Liver (tissue), 8 donors: ENCODE measurements at regions not wholly inside any gene's neighbourhood (a gene's known extent, or its start where the extent isn't known, plus 50 kb on each side); places are given as distances from the start of the nearest gene placed in this dataset.

Source experiments
- DNase-seq: peaks from one replicate; pipeline ENCODE4 v3.0.0-alpha.2; 2017; ENCODE audit warnings: low spot score
- H3K27ac ChIP-seq, 2 donors: one replicate each; pipeline ENCODE4 v1.7.0; 2013; ENCODE audit warnings: inconsistent platforms in 2 of 2, low read length in 2 of 2, control low read depth in 1 of 2, low read depth in 1 of 2, mild to moderate bottlenecking in 1 of 2
- H3K27me3 ChIP-seq, 4 donors: one replicate each; pipeline versions ENCODE4 v1.6.1 to v1.7.0; 2013; ENCODE audit warnings: low read length in 3 of 4, inconsistent platforms in 1 of 4, mild to moderate bottlenecking in 1 of 4, moderate library complexity in 1 of 4; ENCODE audit not compliant: control insufficient read depth in 4 of 4, insufficient read depth in 4 of 4
- H3K36me3 ChIP-seq, 4 donors: one replicate each; pipeline versions ENCODE4 v1.6.1 to v1.7.0; 2013; ENCODE audit warnings: low read length in 3 of 4, mild to moderate bottlenecking in 3 of 4, low read depth in 1 of 4, moderate library complexity in 1 of 4; ENCODE audit not compliant: control insufficient read depth in 4 of 4, insufficient read depth in 3 of 4
- H3K4me1 ChIP-seq, 4 donors: one replicate each; pipeline versions ENCODE4 v1.6.1 to v1.7.0; 2013; ENCODE audit warnings: low read length in 3 of 4, mild to moderate bottlenecking in 3 of 4, moderate library complexity in 1 of 4; ENCODE audit not compliant: control insufficient read depth in 4 of 4, insufficient read depth in 4 of 4
- H3K4me3 ChIP-seq, 3 donors: one replicate each; pipeline versions ENCODE4 v1.6.1 to v1.7.0; 2013; ENCODE audit warnings: low read length in 3 of 3, control low read depth in 1 of 3, low read depth in 1 of 3, mild to moderate bottlenecking in 1 of 3
- H3K9ac ChIP-seq, 2 donors: one replicate each; pipeline ENCODE4 v1.7.0; 2013; ENCODE audit warnings: low read length in 2 of 2, mild to moderate bottlenecking in 2 of 2, moderate library complexity in 2 of 2, control low read depth in 1 of 2, low read depth in 1 of 2
- H3K9me3 ChIP-seq, 4 donors: one replicate each; pipeline versions ENCODE4 v1.6.1 to v1.7.0; 2013; ENCODE audit warnings: low read length in 3 of 4; ENCODE audit not compliant: control insufficient read depth in 4 of 4
- ATF3 ChIP-seq: IDR thresholded peaks from 2 replicates; pipeline ENCODE4 v1.6.1; 2016; ENCODE audit warnings: antibody characterized with exemption
- CTCF ChIP-seq: fragments of 150-350 bp; IDR thresholded peaks from 2 replicates; pipeline ENCODE4 v1.5.1; 2017; ENCODE audit warnings: improper control_type of control experiment, low read depth, low read length; ENCODE audit not compliant: missing input control
- EGR1 ChIP-seq, 2 donors: IDR thresholded peaks; 2 replicates each; pipeline ENCODE4 v1.6.1; 2016 to 2018; ENCODE audit warnings: antibody characterized with exemption in 2 of 2, low read depth in 2 of 2
- FOXA1 ChIP-seq: IDR thresholded peaks from 2 replicates; pipeline ENCODE4 v1.6.1; 2016; ENCODE audit warnings: antibody characterized with exemption
- FOXA2 ChIP-seq: IDR thresholded peaks from 2 replicates; pipeline ENCODE4 v1.6.1; 2016; ENCODE audit warnings: antibody characterized with exemption
- GABPA ChIP-seq, 2 donors: IDR thresholded peaks in 1 of 2; conservative IDR thresholded peaks in 1 of 2; 2 replicates each; pipeline ENCODE4 v1.6.1; 2016; ENCODE audit warnings: antibody characterized with exemption in 2 of 2, mild to moderate bottlenecking in 1 of 2, moderate library complexity in 1 of 2
- HNF4G ChIP-seq: IDR thresholded peaks from 2 replicates; pipeline ENCODE4 v1.6.1; 2016; ENCODE audit warnings: antibody characterized with exemption
- JUND ChIP-seq, 2 donors: IDR thresholded peaks; 2 replicates each; pipeline ENCODE4 v1.6.1; 2016; ENCODE audit warnings: antibody characterized with exemption in 2 of 2
- MAX ChIP-seq: IDR thresholded peaks from 2 replicates; pipeline ENCODE4 v1.6.1; 2016; ENCODE audit warnings: antibody characterized with exemption
- NR2F2 ChIP-seq: IDR thresholded peaks from 2 replicates; pipeline ENCODE4 v1.6.1; 2016; ENCODE audit warnings: antibody characterized with exemption
- RAD21 ChIP-seq, 2 donors: IDR thresholded peaks; 2 replicates each; pipeline ENCODE4 v1.6.1; 2016; ENCODE audit warnings: antibody characterized with exemption in 2 of 2, mild to moderate bottlenecking in 2 of 2
- REST ChIP-seq: IDR thresholded peaks from 2 replicates; pipeline ENCODE4 v1.6.1; 2016; ENCODE audit warnings: antibody characterized with exemption, mild to moderate bottlenecking
- RXRA ChIP-seq, 2 donors: IDR thresholded peaks; 2 replicates each; pipeline ENCODE4 v1.6.1; 2017 to 2018; ENCODE audit warnings: antibody characterized with exemption in 2 of 2, mild to moderate bottlenecking in 1 of 2
- SP1 ChIP-seq: IDR thresholded peaks from 2 replicates; pipeline ENCODE4 v1.6.1; 2018; ENCODE audit warnings: antibody characterized with exemption, mild to moderate bottlenecking
- TAF1 ChIP-seq: conservative IDR thresholded peaks from 2 replicates; pipeline ENCODE4 v1.6.1; 2016; ENCODE audit warnings: antibody characterized with exemption, mild to moderate bottlenecking
- YY1 ChIP-seq: IDR thresholded peaks from 2 replicates; pipeline ENCODE4 v1.6.1; 2016; ENCODE audit warnings: antibody characterized with exemption, mild to moderate bottlenecking
- ZBTB33 ChIP-seq: IDR thresholded peaks from 2 replicates; pipeline ENCODE4 v1.6.1; 2016; ENCODE audit warnings: antibody characterized with exemption
- WGBS: extraction: QIAGEN DNeasy Blood & Tissue Kit; methylation state at CpG from one replicate; pipeline ENCODE4 v1.1.7; 2013; 5-methylcytosine and 5-hydroxymethylcytosine counted together
- donor health status: healthy.
- donor health status: healthy.
- donor health status: healthy.
- donor health status: healthy.
- donor health status: healthy.

- 37% methylated on average over 1 of the region's 1 CpG for WGBS
- H3K27me3 ChIP-seq, result no peaks in the 10 kb centered on the region
- no peak for TF ChIP-seq ATF3
- TF ChIP-seq HNF4G, result no peak
- TF ChIP-seq FOXA2, result no peak
- no peak for TF ChIP-seq NR2F2
- TF ChIP-seq RXRA (IDR thresholded peaks at IDR 0.05), result no peak
- no peak for TF ChIP-seq CTCF
- TF ChIP-seq MAX, result no peak
- TF ChIP-seq FOXA1, result no peak
- TF ChIP-seq GABPA (IDR thresholded peaks at IDR 0.05 in 1 of 2, conservative IDR thresholded peaks at IDR 0.05 in 1 of 2), result no peak
- TF ChIP-seq RAD21 (IDR thresholded peaks at IDR 0.05), result no peak
- no peak for TF ChIP-seq TAF1
- no peak for TF ChIP-seq EGR1 (IDR thresholded peaks at IDR 0.05; ENCODE audit: low read depth in 2 of 2)
- no peak for TF ChIP-seq SP1
- TF ChIP-seq YY1, result no peak
- TF ChIP-seq ZBTB33, result no peak
- no peak for TF ChIP-seq REST
- no peak overlapping the region for H3K9ac ChIP-seq
- H3K4me3 ChIP-seq, result no peak overlapping the region
- DNase-seq, result no peak
- no peak overlapping the region for H3K27ac ChIP-seq
- H3K9me3 ChIP-seq, result no peaks in the 10 kb centered on the region
- no peaks in the 10 kb centered on the region for H3K36me3 ChIP-seq
- no peaks in the 10 kb centered on the region for H3K4me1 ChIP-seq
Observed at GRCh38 chr5:29992248-29992647, 1201.2 kb upstream of the CDH6 start.

GRCh38 chr5:29990681-29991080 lies 1202.8 kb upstream of the CDH6 start:
- no peak for DNase-seq
- H3K27me3 ChIP-seq, result no peaks in the 10 kb centered on the region
- 67% methylated on average over 3 of the region's 3 CpGs for WGBS
- H3K36me3 ChIP-seq, result no peaks in the 10 kb centered on the region
- no peak overlapping the region for H3K4me3 ChIP-seq
- no peak overlapping the region for H3K9ac ChIP-seq
- H3K27ac ChIP-seq, result no peak overlapping the region
- H3K9me3 ChIP-seq, result no peaks in the 10 kb centered on the region
- TF ChIP-seq TAF1 (no peak), RAD21 (IDR thresholded peaks at IDR 0.05) (no peak), REST (no peak), NR2F2 (no peak), RXRA (IDR thresholded peaks at IDR 0.05) (no peak), JUND (IDR thresholded peaks at IDR 0.05) (no peak), GABPA (IDR thresholded peaks at IDR 0.05 in 1 of 2, conservative IDR thresholded peaks at IDR 0.05 in 1 of 2) (no peak), ZBTB33 (no peak), FOXA1 (no peak), FOXA2 (no peak), YY1 (no peak), SP1 (no peak), ATF3 (no peak)
- H3K4me1 ChIP-seq, result no peaks in the 10 kb centered on the region
